ENCODE measurements at regions not wholly inside any gene's neighbourhood (a gene's known extent, or its start where the extent isn't known, plus 50 kb on each side); places are given as distances from the start of the nearest gene placed in this dataset.

- DNase-seq, result no peak
Measured at GRCh38 chr1:68551459-68551858, 54.6 kb upstream of the DEPDC1 start.

- DNase-seq, result peak in 1 of 2 experiments; percentile 42
Measured at GRCh38 chr1:68558321-68559026, 61.6 kb upstream of the DEPDC1 start.

GRCh38 chr1:68565923-68566322 is 69.0 kb upstream of the DEPDC1 start:
- DNase-seq, result no peak

GRCh38 chr1:68570871-68571270 is 74.0 kb upstream of the DEPDC1 start:
- DNase-seq, result peak; percentile 67 to 87

- DNase-seq, result peak in 1 of 2 experiments; percentile 75
Measured at GRCh38 chr1:68571454-68572235, 74.8 kb upstream of the DEPDC1 start.

- peak; percentile 75 to 85 for DNase-seq
Measured at GRCh38 chr1:68585351-68585750, 88.5 kb upstream of the DEPDC1 start.

GRCh38 chr1:68586766-68587165 is 89.9 kb upstream of the DEPDC1 start:
- no peak for DNase-seq

- DNase-seq, result no peak
Measured at GRCh38 chr1:68588304-68588703, 91.4 kb upstream of the DEPDC1 start.

GRCh38 chr1:68590473-68590872 is 93.6 kb upstream of the DEPDC1 start:
- DNase-seq, result no peak

GRCh38 chr1:68594851-68595250 is 98.0 kb upstream of the DEPDC1 start:
- DNase-seq, result no peak

- peak; percentile 14 to 65 for DNase-seq
Measured at GRCh38 chr1:68600049-68600661, 103.3 kb upstream of the DEPDC1 start.

GRCh38 chr1:68608289-68608688 is 111.4 kb upstream of the DEPDC1 start:
- no peak for DNase-seq

- DNase-seq, result no peak
Measured at GRCh38 chr1:68615312-68615711, 118.4 kb upstream of the DEPDC1 start.

- peak; percentile 45 to 83 for DNase-seq
Measured at GRCh38 chr1:68617942-68618341, 121.1 kb upstream of the DEPDC1 start.

GRCh38 chr1:68620571-68620970 is 123.7 kb upstream of the DEPDC1 start:
- DNase-seq, result no peak

GRCh38 chr1:68623700-68624099 is 126.8 kb upstream of the DEPDC1 start:
- peak; percentile 11 to 66 for DNase-seq

- DNase-seq, result peak in 1 of 2 experiments; percentile 54
Measured at GRCh38 chr1:68624233-68624632, 127.4 kb upstream of the DEPDC1 start.

GRCh38 chr1:68625624-68626023 is 128.7 kb upstream of the DEPDC1 start:
- DNase-seq, result no peak

GRCh38 chr1:68633141-68633919 is 136.4 kb upstream of the DEPDC1 start:
- no peak for DNase-seq

- no peak for DNase-seq
Measured at GRCh38 chr1:68644504-68644903, 147.6 kb upstream of the DEPDC1 start.

- no peak for DNase-seq
Measured at GRCh38 chr1:68651115-68651514, 154.2 kb upstream of the DEPDC1 start.

- DNase-seq, result no peak
Measured at GRCh38 chr1:68653882-68654281, 157.0 kb upstream of the DEPDC1 start.

- no peak for DNase-seq
Measured at GRCh38 chr1:68673771-68674170, 176.9 kb upstream of the DEPDC1 start.

Data from NCI-H446 (cell line).